Germinal center (tissue), 1 donor: ENCODE measurements at regions not wholly inside any gene's neighbourhood (a gene's known extent, or its start where the extent isn't known, plus 50 kb on each side); places are given as distances from the start of the nearest gene placed in this dataset.
"Not testable (repeated sequence)": the region's sequence is repeated elsewhere in the genome, so short reads cannot be mapped to it uniquely, and the experiment has no call there.

Experiments used
- DNase-seq: peaks from one replicate; pipeline ENCODE4 v3.0.0; 2012; ENCODE audit warnings: mixed read lengths, low spot score

DNA sequence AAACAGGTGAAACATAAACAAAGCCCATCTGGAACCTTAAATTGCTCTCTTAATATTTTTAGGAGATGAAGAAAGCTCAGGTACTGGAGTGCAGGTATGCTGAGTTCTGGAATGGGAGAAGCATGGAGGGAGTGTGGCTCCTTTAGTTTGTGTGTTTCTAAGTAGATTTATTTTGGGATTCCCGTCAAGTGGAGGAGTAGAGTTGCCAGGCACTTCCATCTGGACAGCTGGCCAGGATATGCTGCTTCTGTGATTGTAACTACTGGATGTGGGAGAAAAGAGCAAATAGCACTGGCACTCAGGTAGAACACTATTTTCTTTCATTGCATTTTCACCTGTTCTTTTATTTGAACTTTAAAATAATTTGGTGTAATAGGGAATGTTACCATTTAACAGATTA, 182.3 kb upstream of the MAST4 start:
- DNase-seq, result no peak

DNA sequence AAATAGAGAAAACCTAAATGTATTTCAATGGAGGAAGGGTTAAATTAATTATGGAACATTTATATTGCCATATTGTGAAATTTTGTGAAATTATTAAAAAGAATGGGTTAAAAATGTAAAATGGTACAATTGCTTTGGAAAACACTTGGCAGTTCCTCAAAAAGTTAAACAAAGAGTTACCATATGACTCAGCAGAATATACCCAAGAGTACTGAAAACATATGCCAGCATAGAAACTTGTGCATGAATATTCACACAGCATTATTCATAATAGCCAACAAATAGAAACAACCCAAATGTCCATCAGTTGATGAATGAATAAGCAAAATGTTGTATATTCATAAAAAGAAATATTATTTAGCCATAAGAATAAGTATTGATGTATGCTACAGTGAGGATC, 181.0 kb upstream of the MAST4 start:
- no peak for DNase-seq

DNA sequence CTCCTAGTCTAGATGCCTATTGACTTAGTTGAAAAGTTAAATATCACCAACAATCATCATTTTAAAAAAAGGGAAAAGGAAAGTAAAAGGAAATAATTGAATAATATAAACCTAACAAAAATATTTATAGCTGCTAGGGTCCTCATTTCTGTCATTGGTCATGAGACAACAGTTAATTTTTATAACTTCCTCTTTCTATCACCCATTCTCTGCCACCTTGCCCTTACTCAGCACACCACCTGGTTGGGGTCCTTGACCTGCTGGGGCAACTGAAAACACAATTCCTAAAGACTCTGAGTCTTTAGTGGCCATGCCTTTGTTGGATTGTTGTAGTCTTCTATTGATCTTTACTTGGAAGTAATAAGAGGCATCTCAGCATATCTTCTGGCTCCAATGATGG, 179.5 kb upstream of the MAST4 start:
- DNase-seq, result no peak

- DNase-seq, result no peak
Observed at GRCh38 chr5:66417781-66418180, 178.4 kb upstream of the MAST4 start.

DNA sequence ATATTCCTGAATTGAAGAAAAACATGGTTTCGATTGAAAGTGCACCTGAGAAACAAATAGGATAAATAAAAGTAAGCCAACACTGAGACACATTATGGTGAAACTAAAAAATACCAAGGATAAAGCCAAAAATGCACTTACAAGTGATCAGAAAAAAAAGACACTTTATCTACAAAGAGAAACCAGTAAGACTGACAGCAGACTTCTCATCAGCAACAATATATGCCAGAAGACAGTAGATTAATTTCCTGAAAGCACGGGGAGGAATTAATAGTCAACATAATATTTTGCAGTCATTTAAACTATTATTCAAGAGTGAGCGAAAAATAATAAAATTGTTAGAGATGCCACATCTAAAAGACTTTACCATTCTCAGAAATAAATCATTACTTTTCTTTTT, 172.7 kb upstream of the MAST4 start:
- no peak for DNase-seq

DNA sequence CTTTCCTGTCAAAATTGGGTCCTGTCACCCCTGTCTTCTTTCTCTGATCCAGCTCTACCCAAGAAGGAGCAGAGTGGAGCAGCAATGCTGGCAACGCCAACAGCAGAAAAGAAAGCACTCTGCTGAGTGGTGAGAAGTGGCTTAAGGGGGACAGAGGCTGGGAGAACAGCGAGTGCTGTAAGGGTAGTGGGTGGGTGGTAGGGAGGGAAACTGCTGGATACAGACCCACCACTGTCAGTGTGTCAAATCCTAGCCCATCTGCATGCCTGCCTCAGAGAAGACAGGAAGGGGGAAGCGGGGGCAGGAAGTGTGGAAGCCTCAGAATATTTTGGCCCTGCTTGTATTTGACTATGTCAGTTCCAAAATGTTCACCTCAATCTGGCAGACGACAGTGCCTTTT, 170.4 kb upstream of the MAST4 start:
- DNase-seq, result no peak

DNA sequence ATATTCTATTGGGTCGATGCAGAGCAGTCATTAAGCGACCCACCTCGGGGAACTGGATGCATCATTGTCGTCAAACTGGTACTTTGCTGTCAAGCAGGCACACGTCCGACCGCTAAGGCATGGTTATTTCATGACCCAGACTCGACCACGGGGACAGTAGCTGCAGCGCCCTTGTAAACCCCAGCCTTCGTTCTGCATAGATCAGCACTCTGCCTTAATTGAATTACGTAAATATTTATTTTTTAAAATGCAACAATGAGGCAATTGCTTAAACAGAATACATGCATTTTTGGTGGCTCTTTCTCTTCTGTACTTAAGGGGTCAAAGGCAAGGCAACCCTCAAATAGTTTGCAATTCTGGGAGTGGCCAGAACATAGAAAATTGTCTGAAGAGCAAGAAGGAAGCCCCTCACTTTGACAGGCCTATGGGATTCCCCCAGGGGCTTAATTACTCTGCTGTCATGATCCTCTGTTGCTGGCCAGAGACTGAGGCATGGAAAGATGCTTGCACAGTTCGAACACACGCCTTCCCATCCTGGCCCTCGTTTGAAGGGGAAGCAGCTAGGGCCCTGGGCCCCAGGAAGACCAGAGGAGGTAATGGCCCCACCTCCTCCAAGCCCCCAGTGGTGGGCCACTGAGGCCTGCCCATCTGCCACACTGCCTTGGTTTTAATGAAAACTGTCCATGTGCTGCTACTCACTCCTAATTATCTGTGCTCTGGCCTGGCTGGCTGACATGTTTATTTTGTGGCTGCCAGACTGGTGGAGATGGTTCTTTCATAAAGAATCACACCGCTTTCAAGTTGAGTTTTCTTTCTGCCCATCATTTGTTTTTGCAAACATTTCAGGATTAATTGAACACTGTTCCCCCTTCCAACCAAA, 169.7 kb upstream of the MAST4 start:
- no peak for DNase-seq

GRCh38 chr5:66427139-66427442, 169.1 kb upstream of the MAST4 start:
- DNase-seq, result no peak

DNA sequence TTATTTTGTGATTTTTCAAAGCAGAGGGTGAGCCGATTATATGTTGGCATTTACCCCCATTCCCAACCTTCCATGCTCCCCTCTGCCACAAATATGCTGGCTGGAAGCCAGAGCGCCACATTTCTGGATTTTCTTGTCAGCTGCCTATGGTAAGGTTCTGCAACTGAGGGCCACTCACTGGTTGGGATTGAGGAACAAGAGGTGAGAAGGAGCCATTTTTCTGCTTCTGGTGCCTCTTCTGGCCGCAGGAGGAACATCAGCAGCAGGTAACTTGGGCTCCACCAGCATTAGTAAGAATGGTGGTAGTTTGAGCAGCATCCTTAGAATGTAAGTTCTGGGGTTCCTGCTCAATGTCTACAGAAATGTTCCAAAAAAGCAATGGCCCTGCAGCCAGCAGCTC, 159.5 kb upstream of the MAST4 start:
- peak; percentile 21 for DNase-seq

DNA sequence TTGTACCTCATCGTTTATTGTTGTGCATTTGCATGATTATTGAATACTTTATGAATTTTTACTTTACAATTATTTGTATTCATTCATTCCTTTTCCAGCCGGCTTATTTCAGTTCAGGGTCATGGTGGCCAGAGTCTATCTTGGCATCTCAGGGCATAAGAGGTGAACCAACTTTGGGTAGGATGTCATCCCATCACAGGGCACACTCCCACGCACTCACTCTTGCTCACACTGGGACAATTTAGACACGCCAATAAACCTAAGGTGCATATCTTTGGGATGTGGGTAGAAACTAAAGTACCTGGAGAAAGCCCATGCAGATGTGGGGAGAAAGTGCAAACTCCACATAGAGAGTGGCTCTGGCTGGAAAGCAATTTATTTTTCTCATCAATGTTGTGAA, 158.1 kb upstream of the MAST4 start:
- no peak for DNase-seq

- no peak for DNase-seq
Observed at GRCh38 chr5:66438696-66439095, 157.5 kb upstream of the MAST4 start.

- DNase-seq, result no peak
Observed at GRCh38 chr5:66440202-66440680, 156.0 kb upstream of the MAST4 start.

DNA sequence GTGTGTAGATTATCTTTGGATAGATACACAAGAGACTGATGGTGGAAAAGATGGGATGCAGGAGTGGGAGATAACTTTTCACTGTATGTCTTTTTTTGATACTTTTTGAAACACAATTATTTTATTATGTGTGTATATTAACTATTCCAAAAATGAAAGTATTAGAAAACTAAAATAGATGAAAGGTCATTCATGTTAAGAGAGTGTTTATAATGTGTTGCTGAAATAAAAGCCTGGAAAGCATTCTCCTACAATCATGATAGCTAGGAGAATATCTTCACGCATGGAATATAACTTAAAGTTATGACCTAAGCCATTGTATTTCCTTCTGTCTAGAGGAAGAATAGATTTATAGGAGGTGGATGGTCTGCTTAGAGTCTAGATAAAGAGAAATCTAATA, 154.8 kb upstream of the MAST4 start:
- DNase-seq, result no peak

GRCh38 chr5:66442951-66443445, 153.2 kb upstream of the MAST4 start:
- no peak for DNase-seq

DNA sequence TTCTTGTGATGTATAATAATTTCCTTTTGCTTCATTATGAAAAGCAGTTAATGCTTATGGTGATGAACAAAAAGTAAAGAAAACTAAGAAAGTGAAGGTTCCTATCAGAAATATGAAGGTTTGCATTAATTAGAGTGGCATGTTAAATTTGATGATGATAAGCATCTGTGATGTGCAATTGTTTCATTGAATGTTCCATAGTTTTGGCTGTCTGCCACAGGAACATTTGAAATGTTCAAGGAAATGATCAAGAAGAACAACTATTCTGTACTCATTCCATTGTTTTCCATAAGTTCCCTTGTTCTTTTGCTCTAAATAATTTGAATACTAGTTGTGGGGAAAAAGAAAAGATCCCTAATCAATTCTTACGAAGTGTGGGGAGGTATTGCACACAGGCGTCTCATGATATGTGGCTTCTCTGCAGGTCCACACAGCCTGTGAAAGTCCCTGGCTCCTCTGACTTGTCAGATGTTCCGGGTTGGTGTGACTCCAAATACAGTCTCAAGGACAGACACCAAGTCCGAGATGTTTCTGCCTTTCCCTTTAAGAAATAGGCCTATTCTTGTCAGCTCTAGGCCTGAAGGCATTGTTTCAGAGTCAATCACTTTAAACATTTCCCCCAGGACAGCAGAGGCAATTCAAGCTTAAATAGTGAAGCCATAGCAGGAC, 152.6 kb upstream of the MAST4 start:
- no peak for DNase-seq

- not testable (repeated sequence) for DNase-seq
Observed at GRCh38 chr5:66448070-66448469, 148.1 kb upstream of the MAST4 start.

GRCh38 chr5:66450237-66450636, 146.0 kb upstream of the MAST4 start:
- DNase-seq, result no peak

- DNase-seq, result no peak
Observed at GRCh38 chr5:66450988-66451387, 145.2 kb upstream of the MAST4 start.

- no peak for DNase-seq
Observed at GRCh38 chr5:66452109-66452508, 144.1 kb upstream of the MAST4 start.

- no peak for DNase-seq
Observed at GRCh38 chr5:66454186-66455078, 141.8 kb upstream of the MAST4 start.

- DNase-seq, result no peak
Observed at GRCh38 chr5:66459728-66460127, 136.5 kb upstream of the MAST4 start.

DNA sequence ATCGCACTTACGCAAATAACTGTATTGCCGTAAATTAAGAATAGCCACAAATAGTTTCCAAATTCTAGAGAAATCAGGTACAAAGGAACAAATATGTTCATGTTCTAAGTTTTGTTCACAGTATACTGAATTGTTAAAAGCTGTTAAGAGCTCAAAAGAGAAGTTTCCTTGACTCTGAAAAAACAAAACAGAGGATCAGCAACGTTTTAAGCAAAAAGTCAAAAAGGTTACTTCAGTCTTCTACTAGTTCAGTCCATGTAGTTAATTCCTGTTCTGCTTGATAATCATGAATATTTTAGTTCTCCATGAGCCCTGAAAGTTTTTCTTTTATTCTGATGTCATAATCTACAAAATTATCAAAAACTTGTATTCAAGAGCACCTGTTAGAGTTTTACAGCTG, 128.6 kb upstream of the MAST4 start:
- no peak for DNase-seq

DNA sequence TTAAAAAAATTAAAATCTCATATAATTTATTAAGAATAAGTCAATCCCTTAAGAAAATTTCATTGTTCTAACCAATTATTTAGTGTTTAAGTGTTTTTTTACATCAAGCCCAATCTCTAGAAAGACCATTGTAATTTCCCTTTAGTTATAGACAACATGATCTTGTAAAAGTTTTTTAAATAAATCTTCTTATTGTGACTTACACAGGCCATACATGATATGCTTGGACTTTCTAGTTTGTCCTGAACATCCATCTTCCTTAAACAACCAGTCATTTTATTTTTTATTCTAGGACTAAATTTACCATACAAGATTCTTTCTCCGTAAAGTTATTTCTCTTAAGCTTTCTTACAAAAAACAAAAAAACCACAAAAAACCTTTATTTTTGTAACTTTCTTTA, 126.5 kb upstream of the MAST4 start:
- DNase-seq, result no peak
